Heart left ventricle (tissue), 16 donors: ENCODE measurements at regions not wholly inside any gene's neighbourhood (a gene's known extent, or its start where the extent isn't known, plus 50 kb on each side); places are given as distances from the start of the nearest gene placed in this dataset.

Source experiments
- ATAC-seq, 4 donors: fragments of 200-7000 bp; cut with Tn5 transposase; one replicate each; pipeline ENCODE4 v1.9.1; 2020 to 2022; ENCODE audit warnings: moderate library complexity in 4 of 4, mild to moderate bottlenecking in 3 of 4, moderate number of reproducible peaks in 1 of 4
- DNase-seq, 5 donors: peaks; one replicate each; pipeline ENCODE4 v3.0.0-alpha.2; 2020
- H3K27ac ChIP-seq, 12 donors: fragments of 200-600 bp; sonication (generic) in 4 of 12; one replicate each; pipeline versions ENCODE4 v1.5.0 to v1.8.0; 2016 to 2022; ENCODE audit warnings: mild to moderate bottlenecking in 2 of 12
- H3K27me3 ChIP-seq, 9 donors: fragments of 200-600 bp; sonication (generic) in 2 of 9; one replicate each; pipeline versions ENCODE4 v1.5.1 to v1.8.0; 2016 to 2022; ENCODE audit warnings: mild to moderate bottlenecking in 3 of 9
- H3K36me3 ChIP-seq, 9 donors: fragments of 200-600 bp; sonication (generic) in 2 of 9; one replicate each; pipeline versions ENCODE4 v1.5.0 to v1.8.0; 2018 to 2022; ENCODE audit warnings: mild to moderate bottlenecking in 2 of 9
- H3K4me1 ChIP-seq, 12 donors: fragments of 200-600 bp; sonication (generic) in 4 of 12; one replicate each; pipeline versions ENCODE4 v1.5.0 to v1.8.0; 2016 to 2022; ENCODE audit warnings: mild to moderate bottlenecking in 3 of 12
- H3K4me3 ChIP-seq, 12 donors: fragments of 200-600 bp; sonication (generic) in 4 of 12; one replicate each; pipeline versions ENCODE4 v1.5.0 to v1.8.0; 2017 to 2022; ENCODE audit warnings: mild to moderate bottlenecking in 9 of 12, moderate library complexity in 4 of 12
- H3K9me3 ChIP-seq, 12 donors: fragments of 200-600 bp; sonication (generic) in 4 of 12; one replicate each; pipeline versions ENCODE4 v1.5.0 to v1.8.0; 2016 to 2022; ENCODE audit warnings: mild to moderate bottlenecking in 1 of 12
- POLR2A ChIP-seq, 2 donors: fragments of 450-650 bp; IDR thresholded peaks; one replicate each; pipeline ENCODE4 v1.6.1; 2017; ENCODE audit warnings: antibody characterized with exemption in 2 of 2, mild to moderate bottlenecking in 2 of 2, moderate library complexity in 2 of 2
- WGBS, 4 donors: extraction: QIAGEN DNeasy Blood & Tissue Kit in 2 of 4; methylation state at CpG; one replicate each; pipeline versions ENCODE4 v1.1.5 to v1.1.7; 2013 to 2018; 5-methylcytosine and 5-hydroxymethylcytosine counted together
- intact Hi-C, 10 donors: fragments of 100-400 bp; cut with DNase I; formaldehyde crosslinking; loops; one replicate each; pipeline versions ENCODE4 v1.11.1 to v1.14.2; 2022
- TF ChIP-seq, protein P1 (sequence below), 12 donors: fragments of 200-600 bp; sonication (generic) in 4 of 12; IDR thresholded peaks; one replicate each; pipeline versions ENCODE4 v1.5.0 to v1.8.0; 2018 to 2022; ENCODE audit warnings: antibody characterized with exemption in 12 of 12, mild to moderate bottlenecking in 5 of 12
- donor health status: ischemic (EF 13 %, LVEDD 7.1; RV severe dilation, severe dysfunction).
- donor health status: healthy with polysubstance abuse.
- donor health status: DM: no; HTN: yes; CAD: no.
- donor health status: DM: no; HTN: no; CAD: no.
- donor health status: ischemic (EF 25% LVEDD 6.9; RV normal size, moderate dysfunction).
- donor health status: ischemic (EF 25% LVEDD 5.7; RV mildly dilated, moderate dysfunction).
- donor health status: healthy.
- donor health status: DM: yes; HTN: yes; CAD: no.
- donor health status: ischemic (EF 35%, LVEDD 5.7; RV mildly dilated, moderate dysfunction).
- donor health status: nonischemic (EF 11% LVEDD 7.7; RV severe dilation, severe dysfunction).
- donor health status: DM: yes; HTN: yes; CAD: no.
- donor health status: PGD.
- donor health status: ischemic (EF 29% LVEDD 5.4; RV normal size, mild dysfunction).
- donor health status: nonischemic (EF 23%, LVEDD 6.1; RV moderate dilation, normal function).

DNA sequence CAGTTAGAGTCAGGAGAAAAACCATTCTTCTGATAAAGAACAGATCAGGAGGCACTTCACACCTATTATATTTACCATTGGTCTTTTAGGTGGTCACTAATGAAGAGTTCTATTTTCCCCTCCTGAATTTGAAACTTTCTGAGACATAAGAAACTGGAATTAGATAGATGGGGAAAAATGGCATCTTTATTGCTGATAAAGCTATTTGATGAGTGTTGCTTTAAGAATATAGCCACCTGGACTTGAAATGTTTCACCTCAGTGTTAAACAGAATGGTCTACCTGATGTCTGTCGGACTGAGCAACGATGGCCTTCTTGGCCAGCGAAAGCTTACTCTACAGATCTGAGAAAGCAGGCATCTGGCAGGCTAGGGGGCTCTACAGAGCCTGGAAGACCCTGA, 107.0 kb downstream of the SLITRK5 start:
- intact Hi-C loops: no loop called here
- DNase-seq: no peak
- Histone ChIP-seq H3K27me3 (no peaks in the 10 kb centered on the region), H3K9me3 (no peaks in the 10 kb centered on the region), H3K36me3 (no peaks in the 10 kb centered on the region), H3K4me3 (no peak overlapping the region), H3K27ac (no peak overlapping the region), H3K4me1 (no peaks in the 10 kb centered on the region)
- 70 to 83% (median 77%) methylated on average over 3 of the region's 3 CpGs for WGBS, 4 donors
- ATAC-seq: no peak
- TF ChIP-seq, protein P1, sequence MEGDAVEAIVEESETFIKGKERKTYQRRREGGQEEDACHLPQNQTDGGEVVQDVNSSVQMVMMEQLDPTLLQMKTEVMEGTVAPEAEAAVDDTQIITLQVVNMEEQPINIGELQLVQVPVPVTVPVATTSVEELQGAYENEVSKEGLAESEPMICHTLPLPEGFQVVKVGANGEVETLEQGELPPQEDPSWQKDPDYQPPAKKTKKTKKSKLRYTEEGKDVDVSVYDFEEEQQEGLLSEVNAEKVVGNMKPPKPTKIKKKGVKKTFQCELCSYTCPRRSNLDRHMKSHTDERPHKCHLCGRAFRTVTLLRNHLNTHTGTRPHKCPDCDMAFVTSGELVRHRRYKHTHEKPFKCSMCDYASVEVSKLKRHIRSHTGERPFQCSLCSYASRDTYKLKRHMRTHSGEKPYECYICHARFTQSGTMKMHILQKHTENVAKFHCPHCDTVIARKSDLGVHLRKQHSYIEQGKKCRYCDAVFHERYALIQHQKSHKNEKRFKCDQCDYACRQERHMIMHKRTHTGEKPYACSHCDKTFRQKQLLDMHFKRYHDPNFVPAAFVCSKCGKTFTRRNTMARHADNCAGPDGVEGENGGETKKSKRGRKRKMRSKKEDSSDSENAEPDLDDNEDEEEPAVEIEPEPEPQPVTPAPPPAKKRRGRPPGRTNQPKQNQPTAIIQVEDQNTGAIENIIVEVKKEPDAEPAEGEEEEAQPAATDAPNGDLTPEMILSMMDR (IDR thresholded peaks at IDR 0.05): no peak
- TF ChIP-seq POLR2A (IDR thresholded peaks at IDR 0.05): no peak

DNA sequence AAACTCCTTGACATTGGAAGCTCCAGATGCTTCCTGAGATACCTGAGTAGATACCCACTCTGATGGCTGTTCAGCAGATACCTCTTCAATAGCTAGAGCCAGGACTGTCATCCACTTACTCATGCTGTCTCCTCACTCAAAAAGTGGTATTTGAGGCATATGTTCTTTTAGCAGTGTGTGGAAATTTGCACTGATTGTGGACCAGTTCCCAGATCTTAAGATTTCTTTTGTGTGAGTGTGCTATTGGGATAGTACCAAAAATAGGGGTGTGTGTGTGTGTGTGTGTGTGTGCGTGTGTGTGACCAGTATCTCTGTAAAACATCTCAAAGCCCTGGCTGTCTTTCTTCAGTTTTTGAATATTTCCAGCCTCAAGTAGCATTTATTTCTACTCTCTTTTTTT, 108.3 kb downstream of the SLITRK5 start:
- ATAC-seq (no peak), DNase-seq (no peak)
- no peaks in the 10 kb centered on the region for H3K9me3 ChIP-seq
- H3K4me1 ChIP-seq: no peaks in the 10 kb centered on the region
- TF ChIP-seq, protein P1 (IDR thresholded peaks at IDR 0.05): no peak
- TF ChIP-seq POLR2A (IDR thresholded peaks at IDR 0.05): no peak
- H3K36me3 ChIP-seq: no peaks in the 10 kb centered on the region
- 84 to 91% (median 88%) methylated on average over 1 of the region's 1 CpG for WGBS, 4 donors
- H3K4me3 ChIP-seq: no peak overlapping the region
- H3K27ac ChIP-seq: no peak overlapping the region
- intact Hi-C loops: no loop called here
- no peaks in the 10 kb centered on the region for H3K27me3 ChIP-seq

DNA sequence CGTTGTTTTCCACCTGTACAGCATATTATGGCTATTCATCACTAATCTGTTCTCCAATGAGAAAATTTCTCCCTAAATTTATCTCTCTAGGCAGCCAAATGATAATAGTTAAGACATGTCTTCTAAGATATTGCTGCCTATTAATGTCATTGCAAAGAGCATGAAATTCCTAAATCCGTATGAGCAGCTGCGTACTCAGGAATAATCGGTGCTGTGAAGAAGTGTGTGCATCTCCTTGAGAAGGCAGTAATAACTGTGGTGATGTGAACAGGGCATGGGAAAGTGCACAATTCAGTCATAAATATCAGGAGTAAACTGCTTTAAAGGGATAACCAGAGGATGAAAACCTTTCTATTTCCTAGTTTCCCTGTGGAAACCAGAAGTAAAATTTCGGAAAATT, 112.2 kb downstream of the SLITRK5 start:
- no peaks in the 10 kb centered on the region for H3K4me1 ChIP-seq
- ATAC-seq: no peak
- H3K36me3 ChIP-seq: no peaks in the 10 kb centered on the region
- TF ChIP-seq POLR2A (IDR thresholded peaks at IDR 0.05): no peak
- TF ChIP-seq, protein P1 (IDR thresholded peaks at IDR 0.05): no peak
- no peak overlapping the region for H3K4me3 ChIP-seq
- no peak overlapping the region for H3K27ac ChIP-seq
- intact Hi-C loops: no loop called here
- H3K9me3 ChIP-seq: no peaks in the 10 kb centered on the region
- H3K27me3 ChIP-seq: no peaks in the 10 kb centered on the region
- WGBS, 4 donors: 79 to 85% (median 85%) methylated on average over 5 of the region's 5 CpGs
- no peak for DNase-seq

DNA sequence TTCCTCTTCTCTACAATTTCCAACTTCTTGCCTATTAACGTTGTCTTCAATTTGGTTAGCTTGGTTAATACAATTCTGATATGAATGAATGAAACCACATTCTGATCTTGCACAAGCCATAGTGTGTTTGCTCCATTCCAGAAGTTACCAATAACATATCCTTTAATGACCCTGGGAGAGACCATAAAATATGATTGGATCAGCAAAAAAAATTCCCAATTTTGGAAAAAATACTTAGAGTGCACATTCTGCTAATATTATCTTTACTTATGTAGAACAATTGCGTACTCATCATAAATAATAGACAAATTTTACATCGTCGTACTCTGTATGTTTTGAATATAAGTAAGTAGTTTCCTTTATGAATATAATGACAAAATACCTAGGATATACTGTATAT, 117.2 kb downstream of the SLITRK5 start:
- 77 to 87% (median 87%) methylated on average over 4 of the region's 4 CpGs for WGBS, 4 donors
- intact Hi-C loops: no loop called here
- Histone ChIP-seq H3K4me3 (no peak overlapping the region), H3K36me3 (no peaks in the 10 kb centered on the region), H3K9me3 (peaks cover 0 to 8% (median 0%) of the 10 kb centered on the region in 12 donors), H3K27ac (no peak overlapping the region), H3K27me3 (no peaks in the 10 kb centered on the region), H3K4me1 (no peaks in the 10 kb centered on the region)
- TF ChIP-seq POLR2A (IDR thresholded peaks at IDR 0.05): no peak
- TF ChIP-seq, protein P1 (IDR thresholded peaks at IDR 0.05): no peak
- DNase-seq (no peak), ATAC-seq (no peak)
